GM21367 (cell line): ENCODE measurements at regions not wholly inside any gene's neighbourhood (a gene's known extent, or its start where the extent isn't known, plus 50 kb on each side); places are given as distances from the start of the nearest gene placed in this dataset.

Source experiments
- ATAC-seq: cut with Tn5 transposase; IDR thresholded peaks from one replicate; pipeline ENCODE4 v1.9.1; 2021; ENCODE audit not compliant: unreplicated experiment

- no peak for ATAC-seq
Measured at GRCh38 chr11:19661827-19662226, 50.8 kb upstream of the NAV2 start.

- ATAC-seq = peak; percentile 99
Measured at GRCh38 chr11:19660076-19660475, 52.6 kb upstream of the NAV2 start.

GRCh38 chr11:19659529-19659928, 53.1 kb upstream of the NAV2 start:
- no peak for ATAC-seq

GRCh38 chr11:19658344-19658743, 54.3 kb upstream of the NAV2 start:
- ATAC-seq = no peak

- no peak for ATAC-seq
Measured at GRCh38 chr11:19656140-19656541, 56.5 kb upstream of the NAV2 start.

GRCh38 chr11:19652623-19653375, 59.8 kb upstream of the NAV2 start:
- ATAC-seq = no peak

GRCh38 chr11:19651653-19652052, 61.0 kb upstream of the NAV2 start:
- no peak for ATAC-seq

GRCh38 chr11:19651028-19651427, 61.6 kb upstream of the NAV2 start:
- ATAC-seq = no peak

GRCh38 chr11:19650467-19650866, 62.2 kb upstream of the NAV2 start:
- no peak for ATAC-seq

- no peak for ATAC-seq
Measured at GRCh38 chr11:19649751-19650150, 62.9 kb upstream of the NAV2 start.

- ATAC-seq = no peak
Measured at GRCh38 chr11:19648321-19648720, 64.3 kb upstream of the NAV2 start.

- no peak for ATAC-seq
Measured at GRCh38 chr11:19647816-19648215, 64.8 kb upstream of the NAV2 start.

- ATAC-seq = no peak
Measured at GRCh38 chr11:19646921-19647320, 65.7 kb upstream of the NAV2 start.

- no peak for ATAC-seq
Measured at GRCh38 chr11:19646308-19646707, 66.3 kb upstream of the NAV2 start.

- no peak for ATAC-seq
Measured at GRCh38 chr11:19644316-19644715, 68.3 kb upstream of the NAV2 start.

GRCh38 chr11:19642185-19643158, 70.2 kb upstream of the NAV2 start:
- no peak for ATAC-seq

GRCh38 chr11:19639603-19640105, 73.0 kb upstream of the NAV2 start:
- ATAC-seq = no peak

GRCh38 chr11:19635332-19635731, 77.3 kb upstream of the NAV2 start:
- ATAC-seq = no peak

- ATAC-seq = no peak
Measured at GRCh38 chr11:19633276-19633675, 79.4 kb upstream of the NAV2 start.

- ATAC-seq = no peak
Measured at GRCh38 chr11:19632499-19632834, 80.2 kb upstream of the NAV2 start.

- ATAC-seq = no peak
Measured at GRCh38 chr11:19631712-19632498, 80.7 kb upstream of the NAV2 start.
